ENCODE measurements at regions not wholly inside any gene's neighbourhood (a gene's known extent, or its start where the extent isn't known, plus 50 kb on each side); places are given as distances from the start of the nearest gene placed in this dataset.
"Not testable (repeated sequence)": the region's sequence is repeated elsewhere in the genome, so short reads cannot be mapped to it uniquely, and the experiment has no call there.

- DNase-seq (ENCODE audit: low spot score): no peak
- Mint-ChIP-seq H3K27ac (no peak overlapping the region), H3K36me3 (ENCODE audit: low read depth) (no peaks in the 10 kb centered on the region), H3K4me3 (ENCODE audit: low read depth) (no peak overlapping the region), H3K27me3 (ENCODE audit: low read depth) (no peaks in the 10 kb centered on the region), H3K4me1 (ENCODE audit: low read depth) (no peaks in the 10 kb centered on the region), H3K9me3 (peaks cover 17% of the 10 kb centered on the region)
- intact Hi-C loops (cut with micrococcal nuclease): no loop called here
Observed at GRCh38 chr7:51847461-51848134, 531.0 kb upstream of the COBL start.

- intact Hi-C loops (cut with micrococcal nuclease); H3K4me3 Mint-ChIP-seq (ENCODE audit: low read depth): not testable (repeated sequence)
Observed at GRCh38 chr7:51839130-51839529, 522.5 kb upstream of the COBL start.

GRCh38 chr7:51827631-51828030, 511.0 kb upstream of the COBL start:
- no peaks in the 10 kb centered on the region for H3K36me3 Mint-ChIP-seq (ENCODE audit: low read depth)
- no peak for DNase-seq (ENCODE audit: low spot score)
- no peak overlapping the region for H3K27ac Mint-ChIP-seq

More at GRCh38 chr7:51839130-51839529, 522.5 kb upstream of the COBL start:
- not testable (repeated sequence) for H3K36me3 Mint-ChIP-seq (ENCODE audit: low read depth); H3K27me3 Mint-ChIP-seq (ENCODE audit: low read depth); H3K27ac Mint-ChIP-seq; DNase-seq (ENCODE audit: low spot score); H3K4me1 Mint-ChIP-seq (ENCODE audit: low read depth)
- H3K9me3 Mint-ChIP-seq: peaks cover 42% of the 10 kb centered on the region

GRCh38 chr7:51824050-51824449, 507.4 kb upstream of the COBL start:
- no peak overlapping the region for H3K4me3 Mint-ChIP-seq (ENCODE audit: low read depth)
- H3K27ac Mint-ChIP-seq: no peak overlapping the region
- H3K4me1 Mint-ChIP-seq (ENCODE audit: low read depth): no peaks in the 10 kb centered on the region
- H3K36me3 Mint-ChIP-seq (ENCODE audit: low read depth): no peaks in the 10 kb centered on the region
- H3K9me3 Mint-ChIP-seq: peaks cover 58% of the 10 kb centered on the region
- no peak for DNase-seq (ENCODE audit: low spot score)
- intact Hi-C loops (cut with micrococcal nuclease): no loop called here
- H3K27me3 Mint-ChIP-seq (ENCODE audit: low read depth): no peaks in the 10 kb centered on the region

More at GRCh38 chr7:51827631-51828030, 511.0 kb upstream of the COBL start:
- Mint-ChIP-seq H3K4me3 (ENCODE audit: low read depth) (no peak overlapping the region), H3K27me3 (ENCODE audit: low read depth) (no peaks in the 10 kb centered on the region), H3K9me3 (peaks cover 61% of the 10 kb centered on the region), H3K4me1 (ENCODE audit: low read depth) (no peaks in the 10 kb centered on the region)
- intact Hi-C loops (cut with micrococcal nuclease): no loop called here

- no peaks in the 10 kb centered on the region for H3K36me3 Mint-ChIP-seq (ENCODE audit: low read depth)
- H3K27ac Mint-ChIP-seq: no peak overlapping the region
- intact Hi-C loops (cut with micrococcal nuclease): no loop called here
- H3K4me1 Mint-ChIP-seq (ENCODE audit: low read depth): no peaks in the 10 kb centered on the region
- no peak for DNase-seq (ENCODE audit: low spot score)
- no peaks in the 10 kb centered on the region for H3K27me3 Mint-ChIP-seq (ENCODE audit: low read depth)
- no peak overlapping the region for H3K4me3 Mint-ChIP-seq (ENCODE audit: low read depth)
- peaks cover 55% of the 10 kb centered on the region for H3K9me3 Mint-ChIP-seq
Observed at GRCh38 chr7:51823437-51823836, 506.8 kb upstream of the COBL start.

GRCh38 chr7:51817694-51818225, 501.2 kb upstream of the COBL start:
- no peak for DNase-seq (ENCODE audit: low spot score)
- peaks cover 31% of the 10 kb centered on the region for H3K9me3 Mint-ChIP-seq
- no peaks in the 10 kb centered on the region for H3K27me3 Mint-ChIP-seq (ENCODE audit: low read depth)
- no peak overlapping the region for H3K4me3 Mint-ChIP-seq (ENCODE audit: low read depth)
- intact Hi-C loops (cut with micrococcal nuclease): no loop called here
- H3K4me1 Mint-ChIP-seq (ENCODE audit: low read depth): no peaks in the 10 kb centered on the region
- no peaks in the 10 kb centered on the region for H3K36me3 Mint-ChIP-seq (ENCODE audit: low read depth)
- H3K27ac Mint-ChIP-seq: no peak overlapping the region

GRCh38 chr7:51805783-51806431, 489.3 kb upstream of the COBL start:
- H3K36me3 Mint-ChIP-seq (ENCODE audit: low read depth); DNase-seq (ENCODE audit: low spot score); H3K27me3 Mint-ChIP-seq (ENCODE audit: low read depth); H3K4me3 Mint-ChIP-seq (ENCODE audit: low read depth); H3K4me1 Mint-ChIP-seq (ENCODE audit: low read depth); H3K27ac Mint-ChIP-seq; intact Hi-C loops (cut with micrococcal nuclease): not testable (repeated sequence)
- H3K9me3 Mint-ChIP-seq: peaks cover 39% of the 10 kb centered on the region

GRCh38 chr7:51802718-51803117, 486.1 kb upstream of the COBL start:
- no peak for DNase-seq (ENCODE audit: low spot score)
- Mint-ChIP-seq H3K9me3 (peaks cover 21% of the 10 kb centered on the region), H3K36me3 (ENCODE audit: low read depth) (no peaks in the 10 kb centered on the region), H3K4me1 (ENCODE audit: low read depth) (no peaks in the 10 kb centered on the region), H3K4me3 (ENCODE audit: low read depth) (no peak overlapping the region), H3K27ac (no peak overlapping the region), H3K27me3 (ENCODE audit: low read depth) (no peaks in the 10 kb centered on the region)
- intact Hi-C loops (cut with micrococcal nuclease): no loop called here

GRCh38 chr7:51797371-51797770, 480.8 kb upstream of the COBL start:
- Mint-ChIP-seq H3K36me3 (ENCODE audit: low read depth) (no peaks in the 10 kb centered on the region), H3K27ac (no peak overlapping the region), H3K4me3 (ENCODE audit: low read depth) (no peak overlapping the region), H3K27me3 (ENCODE audit: low read depth) (no peaks in the 10 kb centered on the region), H3K4me1 (ENCODE audit: low read depth) (no peaks in the 10 kb centered on the region), H3K9me3 (peaks cover 8% of the 10 kb centered on the region)
- DNase-seq (ENCODE audit: low spot score): no peak
- intact Hi-C loops (cut with micrococcal nuclease): no loop called here

- no peak for DNase-seq (ENCODE audit: low spot score)
- Mint-ChIP-seq H3K4me3 (ENCODE audit: low read depth) (no peak overlapping the region), H3K4me1 (ENCODE audit: low read depth) (no peaks in the 10 kb centered on the region), H3K27me3 (ENCODE audit: low read depth) (no peaks in the 10 kb centered on the region), H3K36me3 (ENCODE audit: low read depth) (no peaks in the 10 kb centered on the region), H3K27ac (no peak overlapping the region), H3K9me3 (peaks cover 23% of the 10 kb centered on the region)
- intact Hi-C loops (cut with micrococcal nuclease): no loop called here
Observed at GRCh38 chr7:51792796-51793195, 476.2 kb upstream of the COBL start.

GRCh38 chr7:51789489-51789888, 472.9 kb upstream of the COBL start:
- no peaks in the 10 kb centered on the region for H3K36me3 Mint-ChIP-seq (ENCODE audit: low read depth)
- H3K4me3 Mint-ChIP-seq (ENCODE audit: low read depth): no peak overlapping the region
- no peaks in the 10 kb centered on the region for H3K27me3 Mint-ChIP-seq (ENCODE audit: low read depth)
- intact Hi-C loops (cut with micrococcal nuclease): no loop called here
- H3K4me1 Mint-ChIP-seq (ENCODE audit: low read depth): no peaks in the 10 kb centered on the region
- H3K27ac Mint-ChIP-seq: no peak overlapping the region
- no peak for DNase-seq (ENCODE audit: low spot score)
- peaks cover 22% of the 10 kb centered on the region for H3K9me3 Mint-ChIP-seq

- Mint-ChIP-seq H3K27ac (no peak overlapping the region), H3K27me3 (ENCODE audit: low read depth) (no peaks in the 10 kb centered on the region), H3K4me3 (ENCODE audit: low read depth) (no peak overlapping the region), H3K9me3 (peaks cover 16% of the 10 kb centered on the region), H3K4me1 (ENCODE audit: low read depth) (no peaks in the 10 kb centered on the region), H3K36me3 (ENCODE audit: low read depth) (no peaks in the 10 kb centered on the region)
- intact Hi-C loops (cut with micrococcal nuclease): no loop called here
- DNase-seq (ENCODE audit: low spot score): no peak
Observed at GRCh38 chr7:51786284-51786683, 469.7 kb upstream of the COBL start.

- intact Hi-C loops (cut with micrococcal nuclease): no loop called here
- no peak overlapping the region for H3K27ac Mint-ChIP-seq
Observed at GRCh38 chr7:51785876-51786275, 469.3 kb upstream of the COBL start.

More at GRCh38 chr7:51785876-51786275, 469.3 kb upstream of the COBL start:
- Mint-ChIP-seq H3K4me3 (ENCODE audit: low read depth) (no peak overlapping the region), H3K4me1 (ENCODE audit: low read depth) (no peaks in the 10 kb centered on the region), H3K27me3 (ENCODE audit: low read depth) (no peaks in the 10 kb centered on the region), H3K36me3 (ENCODE audit: low read depth) (no peaks in the 10 kb centered on the region), H3K9me3 (peaks cover 19% of the 10 kb centered on the region)
- DNase-seq (ENCODE audit: low spot score): no peak

Data from activated T-helper 2 cell treated with anti-CD3 and anti-CD28 coated beads, Interferon-gamma antibody, Interleukin-2, Interleukin-4, amounts not matched to agents 10 μg/mL and 5 μg/mL and 100 μg/mL, durations not matched to agents 14 hours and 24 hours and 36 hours (primary cell).